Right kidney (tissue), 1 donor: ENCODE measurements at regions not wholly inside any gene's neighbourhood (a gene's known extent, or its start where the extent isn't known, plus 50 kb on each side); places are given as distances from the start of the nearest gene placed in this dataset.

ENCODE experiments used
- DNase-seq: peaks from one replicate; pipeline ENCODE4 v3.0.0-alpha.2; 2016

DNA sequence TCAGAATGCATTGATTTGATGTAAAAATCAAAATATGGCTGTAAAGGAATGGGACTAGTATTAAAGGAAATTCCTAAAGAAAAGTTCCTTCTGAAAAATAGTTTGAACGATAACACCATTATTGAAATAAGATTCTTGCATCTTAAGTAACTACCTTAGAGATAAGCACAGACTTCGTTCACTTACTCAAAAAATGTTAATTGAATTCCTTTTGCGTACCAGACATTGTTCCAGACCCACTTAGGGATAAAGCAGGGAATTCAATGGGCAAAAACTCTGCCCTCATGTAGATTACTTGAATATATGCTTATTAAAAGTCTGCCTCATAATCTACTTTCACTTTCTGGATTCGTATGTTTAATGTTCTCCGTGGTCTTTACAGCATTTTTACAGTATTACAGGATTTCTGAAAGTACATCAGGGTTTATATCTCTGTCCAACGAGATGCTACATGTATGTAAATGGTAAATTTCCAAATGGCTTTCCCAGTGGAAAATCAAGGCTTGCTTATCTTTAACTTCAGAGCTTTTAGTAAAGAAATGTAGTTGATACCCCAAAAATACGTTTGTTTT lies 213.7 kb downstream of the GXYLT1 start:
- DNase-seq = no peak

DNA sequence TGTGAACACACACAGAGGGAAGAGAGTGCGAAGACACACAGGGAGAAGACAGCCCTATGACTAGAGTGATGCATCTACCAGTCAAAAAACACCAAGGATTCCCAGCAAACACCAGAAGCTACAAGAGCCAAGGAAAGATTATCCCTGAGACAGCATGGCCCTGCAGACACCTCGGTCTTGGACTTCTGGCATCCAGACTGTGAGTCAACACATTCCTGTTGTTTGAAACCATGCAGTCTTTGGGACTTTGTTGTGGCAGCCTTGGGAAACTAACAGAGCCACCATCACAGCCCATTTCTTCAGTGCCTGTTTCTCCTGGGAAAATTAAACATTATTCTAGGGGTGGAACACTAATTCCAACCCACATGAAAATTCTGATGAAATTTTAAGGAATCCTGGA lies 220.6 kb downstream of the GXYLT1 start:
- no peak for DNase-seq

DNA sequence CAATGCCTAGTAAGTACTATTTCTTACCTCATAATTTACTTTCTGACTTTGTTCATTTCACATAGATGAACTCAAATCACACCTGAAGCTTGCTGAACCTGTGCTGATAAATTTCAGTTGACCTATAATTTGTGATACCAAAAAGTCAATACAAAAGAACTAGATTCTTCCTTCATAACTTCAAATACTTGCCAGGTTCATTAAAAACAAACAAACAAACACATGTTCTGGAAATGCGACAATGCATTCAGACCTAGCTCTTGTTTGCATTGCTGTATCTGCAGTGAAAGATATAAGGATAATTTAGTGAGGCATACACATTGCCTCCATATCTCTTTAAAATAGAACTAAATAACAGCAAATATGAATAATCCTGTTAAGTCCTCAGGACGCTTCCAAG lies 221.3 kb downstream of the GXYLT1 start:
- no peak for DNase-seq

DNA sequence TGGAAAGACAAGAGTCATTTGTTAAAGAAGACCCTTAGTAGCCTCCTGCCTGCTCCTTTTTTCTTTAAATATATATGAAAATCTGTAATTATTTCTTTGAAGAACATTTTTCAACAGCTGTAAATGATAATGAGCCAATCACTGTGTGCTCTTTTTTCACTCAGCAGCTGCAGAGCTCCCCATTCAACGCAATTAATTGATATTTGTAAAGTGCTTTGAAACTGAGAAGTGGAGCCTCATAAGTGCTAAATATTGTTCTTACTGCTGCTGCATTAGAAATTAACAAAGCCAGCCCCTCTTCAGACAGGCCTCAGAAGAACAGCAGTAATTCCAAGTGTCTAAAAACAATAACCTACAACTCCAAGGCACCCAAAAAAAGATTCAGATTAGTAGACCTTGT lies 224.3 kb downstream of the GXYLT1 start:
- DNase-seq = no peak

DNA sequence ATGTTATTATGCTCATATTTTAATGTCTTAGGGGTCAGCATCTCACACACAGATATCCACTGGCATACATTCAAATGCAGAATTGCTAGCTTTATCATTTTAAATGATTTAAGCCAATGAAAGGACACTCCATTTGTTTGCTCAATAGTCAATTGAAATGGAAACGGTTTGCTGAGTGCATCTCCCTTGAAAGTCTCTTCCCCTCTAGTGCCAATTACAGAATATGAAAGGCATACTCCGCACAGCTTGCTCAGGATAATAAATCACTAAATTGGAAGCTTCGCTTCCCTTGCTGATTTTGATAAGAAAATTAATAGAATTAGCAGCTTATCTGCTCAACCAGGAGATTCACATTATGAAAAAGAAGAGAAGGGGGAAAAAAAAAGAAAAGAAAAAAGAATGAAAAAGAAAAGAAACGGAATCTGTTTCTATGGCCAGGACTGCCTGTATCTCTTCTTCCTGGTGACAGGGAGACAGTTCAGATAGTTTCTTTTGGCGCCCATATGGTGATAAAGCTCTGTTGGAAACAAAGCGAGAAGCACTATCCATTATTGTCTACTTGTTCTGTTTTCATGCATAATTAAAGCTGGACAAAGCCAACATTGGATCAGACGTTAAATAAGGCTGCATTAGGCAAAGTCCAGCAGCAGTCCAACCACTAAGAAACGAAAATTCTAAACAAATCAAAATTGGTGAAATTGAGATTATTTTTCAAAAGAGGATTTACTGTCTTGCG lies 225.0 kb downstream of the GXYLT1 start:
- DNase-seq = no peak

DNA sequence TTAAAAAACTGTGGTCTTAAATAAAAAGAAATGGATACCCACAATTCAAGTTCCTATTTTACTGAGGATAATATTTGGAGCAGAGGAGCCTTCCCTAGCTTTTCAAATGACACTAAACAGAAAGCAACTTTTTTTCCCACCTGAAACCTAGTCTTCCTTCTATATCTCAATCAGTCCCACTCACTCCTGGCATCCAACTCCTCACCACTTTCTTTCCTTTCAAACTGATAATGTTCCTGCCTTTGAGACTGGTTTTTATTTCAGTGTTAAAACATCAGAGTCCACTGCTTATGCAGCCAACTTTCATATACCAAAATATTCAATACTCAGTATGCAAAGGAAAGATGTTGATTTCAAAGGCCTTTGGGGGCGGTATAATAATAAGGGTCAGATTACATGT lies 225.6 kb downstream of the GXYLT1 start:
- no peak for DNase-seq

DNA sequence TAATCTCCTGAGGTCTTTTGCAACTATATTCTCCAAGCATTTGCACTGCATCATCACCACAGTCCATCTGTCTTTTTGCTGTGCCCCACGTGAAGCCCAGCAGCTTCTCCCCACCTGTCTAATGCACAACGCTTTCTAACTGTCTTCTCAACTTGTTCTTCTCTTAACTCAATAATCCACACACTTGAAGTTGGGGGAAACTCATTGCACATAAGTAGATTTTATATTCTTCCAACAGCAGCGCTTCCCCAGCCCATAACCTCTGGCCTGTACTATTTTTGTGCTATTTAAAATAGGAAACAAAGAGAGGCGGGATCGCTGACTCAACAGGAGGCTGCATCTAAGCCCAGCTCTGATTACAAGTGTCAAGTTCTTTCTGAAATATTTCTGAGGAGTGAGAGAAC lies 226.7 kb downstream of the GXYLT1 start:
- no peak for DNase-seq

DNA sequence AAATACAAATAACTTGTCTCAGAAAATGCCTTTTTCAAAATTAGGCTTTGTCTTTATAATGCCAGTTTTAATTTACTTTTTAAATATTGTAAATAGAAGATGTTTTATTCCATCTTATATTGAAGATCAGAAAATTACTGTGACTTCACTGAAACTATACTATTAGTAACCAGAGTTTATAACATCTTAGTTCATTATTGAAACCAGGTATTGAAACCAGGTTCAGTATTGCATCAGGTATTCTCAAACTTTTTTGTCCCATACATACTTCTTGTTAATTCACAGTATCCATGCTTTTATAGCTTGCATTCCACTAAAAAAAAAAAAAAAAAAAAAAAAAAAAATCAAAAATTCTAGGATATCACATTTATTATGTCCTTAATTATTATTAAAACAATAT lies 227.5 kb downstream of the GXYLT1 start:
- no peak for DNase-seq

DNA sequence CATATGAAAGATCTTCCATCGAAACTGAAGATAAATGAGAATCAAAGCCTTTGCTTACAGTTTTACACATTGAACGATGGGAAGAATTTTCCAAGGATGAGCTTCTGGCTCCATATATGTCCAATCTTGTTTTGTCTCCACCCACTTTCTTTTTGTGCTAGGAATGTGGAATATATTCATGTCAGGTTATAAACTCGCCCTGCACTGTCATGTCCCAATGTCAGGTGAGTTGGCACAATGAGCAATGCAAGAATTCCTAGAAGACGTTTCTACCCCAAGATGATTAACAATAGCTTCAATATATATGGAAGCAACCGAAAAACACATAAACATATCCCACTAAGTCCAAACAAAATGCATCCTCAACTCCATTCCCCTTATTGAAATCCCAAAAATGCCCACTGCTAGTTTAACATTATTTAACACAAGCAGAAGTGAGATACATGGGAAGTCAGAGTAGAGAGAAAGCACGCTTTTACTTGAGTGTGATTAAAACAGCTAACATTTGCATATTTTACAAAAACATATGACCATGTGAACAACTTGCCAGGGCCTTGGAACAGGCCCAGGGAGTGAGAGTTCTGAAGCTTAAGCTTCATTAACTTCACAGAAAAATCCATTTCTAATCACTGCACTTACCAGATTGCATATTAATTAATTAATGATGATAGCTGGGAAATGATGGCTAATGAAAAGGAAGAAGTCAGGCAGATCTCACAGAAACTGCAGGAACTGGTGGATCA lies 233.9 kb downstream of the GXYLT1 start:
- DNase-seq = no peak

DNA sequence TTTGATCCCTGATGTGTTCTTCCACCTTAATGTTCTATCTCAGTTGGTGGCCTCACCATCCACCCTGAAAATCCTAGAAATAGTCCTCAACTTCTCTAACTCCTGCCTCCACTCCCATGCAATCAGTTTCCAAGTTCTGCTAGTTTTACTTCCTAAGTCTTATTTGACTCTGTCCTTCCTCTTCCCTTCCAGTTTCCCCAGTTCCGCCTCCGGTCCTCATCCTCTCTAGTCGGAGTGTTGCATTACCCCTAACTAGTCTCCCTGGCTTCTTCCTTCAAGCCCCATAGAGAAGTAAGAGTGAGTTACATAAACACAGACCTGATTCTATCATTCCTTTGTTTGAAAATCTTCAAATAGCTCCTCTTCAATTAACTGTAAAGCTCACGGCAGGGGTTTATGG lies 236.5 kb downstream of the GXYLT1 start:
- DNase-seq = no peak

DNA sequence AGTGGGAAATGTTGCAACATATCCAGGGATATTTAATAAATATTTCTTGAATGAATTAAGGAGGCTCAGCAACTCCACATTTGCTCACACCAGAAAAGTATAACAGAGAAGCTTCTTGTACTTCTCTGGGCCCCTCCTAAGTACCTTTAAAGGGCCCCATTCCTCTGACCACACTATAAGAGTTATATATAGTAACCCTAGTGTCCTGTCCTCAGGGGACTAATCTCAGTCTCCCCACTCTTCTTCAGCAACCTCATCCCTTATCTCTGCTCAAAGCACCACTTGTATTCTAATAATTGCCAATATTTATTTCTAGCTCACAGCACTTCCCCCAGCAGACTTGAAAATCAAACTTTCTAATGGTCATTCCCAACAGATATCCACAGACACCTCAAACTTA lies 237.1 kb downstream of the GXYLT1 start:
- DNase-seq = no peak

DNA sequence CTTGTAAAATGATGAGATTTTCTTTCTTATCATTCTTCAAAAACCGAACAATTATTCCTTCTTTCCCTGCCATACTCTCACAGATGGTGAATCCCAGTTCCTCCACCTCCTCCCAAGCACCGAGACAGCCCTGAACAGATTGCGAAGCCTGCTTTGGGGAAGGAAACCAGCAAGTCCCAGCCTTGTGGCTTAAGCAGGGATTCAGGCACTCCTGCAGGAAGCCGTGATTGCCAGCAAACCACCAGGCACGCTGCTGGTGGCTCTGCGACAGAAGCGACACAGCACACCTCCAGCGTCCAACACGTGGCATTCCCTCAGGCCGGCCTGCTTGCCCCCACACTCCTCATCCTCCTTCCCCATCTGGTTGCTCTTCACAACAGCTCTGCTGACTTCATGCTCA lies 237.7 kb downstream of the GXYLT1 start:
- DNase-seq = no peak

DNA sequence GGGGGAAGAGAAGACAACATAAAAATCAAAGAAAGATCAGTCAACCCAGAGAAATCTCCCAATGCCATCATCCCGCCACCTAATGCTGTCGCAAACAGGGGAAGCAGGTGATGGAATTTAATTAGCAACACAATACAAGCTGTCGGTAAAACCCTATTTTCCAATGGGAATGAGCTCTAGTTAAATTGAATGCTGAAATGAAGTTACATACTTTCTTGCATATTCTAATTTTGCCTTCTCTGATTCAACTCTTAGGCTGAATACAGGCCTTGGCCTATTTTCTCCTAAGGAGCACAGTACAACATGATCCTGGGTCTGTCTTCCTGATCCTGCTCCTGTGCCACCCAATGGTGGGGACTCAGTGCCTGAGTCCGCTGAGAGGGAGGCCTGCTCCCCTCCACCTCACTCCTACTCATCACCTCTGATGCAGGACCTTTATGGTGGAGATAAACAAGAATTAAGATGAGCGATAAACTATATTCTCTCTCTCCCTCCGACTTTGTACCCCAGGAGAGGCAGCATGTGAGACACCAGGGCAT lies 238.8 kb downstream of the GXYLT1 start:
- no peak for DNase-seq

DNA sequence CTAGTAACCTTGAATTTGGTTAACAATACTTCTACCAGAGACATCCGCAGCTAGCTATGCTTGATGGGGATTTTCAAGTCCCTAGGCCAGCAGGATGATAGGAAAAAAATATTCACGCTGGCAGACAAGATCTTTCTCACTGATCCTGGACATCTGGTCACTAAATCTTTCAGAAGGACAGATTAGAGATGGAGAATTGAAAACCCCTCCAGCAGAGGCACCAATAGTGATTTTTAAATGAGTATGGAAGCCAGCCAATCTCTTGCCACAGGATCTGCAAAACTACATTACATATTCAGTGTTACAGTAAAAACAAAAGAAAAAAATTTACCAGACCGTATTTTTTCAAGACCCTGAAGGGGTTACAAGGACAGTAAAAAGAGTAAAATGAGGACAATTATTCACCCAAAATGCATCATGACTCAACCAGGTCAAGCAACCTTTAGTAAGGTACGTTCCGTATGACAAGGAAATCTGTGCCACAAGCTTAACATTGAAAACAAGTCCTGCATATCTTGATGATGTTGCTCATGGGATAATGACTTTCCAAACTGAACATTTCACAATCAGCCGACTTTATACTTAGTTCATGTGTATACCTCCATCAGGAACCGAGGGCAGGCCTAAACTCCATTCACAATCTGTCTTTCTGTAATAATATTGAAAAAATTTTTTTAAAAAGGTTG lies 239.5 kb downstream of the GXYLT1 start:
- no peak for DNase-seq

DNA sequence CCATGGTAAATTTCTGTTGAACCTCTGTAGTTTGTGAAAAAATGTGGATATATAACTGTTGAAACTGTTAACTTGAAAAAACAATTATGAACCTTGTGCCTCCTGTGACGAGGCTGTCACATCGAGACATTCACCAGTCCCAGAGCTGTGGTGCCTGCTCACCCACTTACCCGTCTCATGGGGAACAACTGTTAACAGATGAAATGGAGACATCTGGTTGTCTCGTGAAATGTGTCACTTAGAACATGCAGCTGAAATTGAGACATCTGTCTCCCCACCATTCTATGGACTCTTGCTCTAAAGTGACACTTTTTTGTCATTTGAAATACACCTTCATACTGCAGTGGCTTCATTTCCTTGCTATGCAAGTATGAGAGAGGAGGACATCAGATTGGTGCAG lies 240.6 kb downstream of the GXYLT1 start:
- no peak for DNase-seq

DNA sequence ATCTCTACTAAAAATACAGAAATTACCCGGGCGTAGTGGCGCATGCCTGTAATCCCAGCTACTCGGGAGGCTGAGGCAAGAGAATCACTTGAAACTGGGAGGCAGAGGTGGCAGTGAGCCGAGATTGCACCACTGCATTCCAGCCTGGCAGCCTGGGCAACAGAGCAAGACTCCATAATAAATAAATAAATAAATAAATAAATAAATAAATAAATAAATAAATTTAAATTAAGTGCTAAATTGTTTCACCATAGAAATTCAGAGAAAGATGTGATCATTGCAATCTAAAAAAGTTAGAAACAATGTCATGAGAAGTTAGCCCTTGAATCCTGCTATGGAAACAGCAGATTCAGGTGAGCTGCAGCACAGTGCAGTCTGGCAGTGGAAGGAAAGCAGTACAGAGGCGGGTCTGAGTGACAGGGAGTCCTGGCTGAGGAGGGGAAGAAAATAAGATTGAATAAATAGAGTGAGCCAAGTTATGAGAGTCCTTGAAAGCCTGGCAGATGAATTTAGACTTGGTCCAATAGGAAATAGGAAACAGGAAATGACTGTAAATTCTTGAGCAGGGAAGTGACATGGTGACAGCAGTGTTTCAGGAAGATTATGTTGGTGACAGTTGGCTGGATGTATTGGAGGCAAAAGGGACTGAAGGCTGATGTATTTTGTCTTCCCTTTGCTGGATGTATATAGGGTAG lies 241.5 kb downstream of the GXYLT1 start:
- DNase-seq = no peak

DNA sequence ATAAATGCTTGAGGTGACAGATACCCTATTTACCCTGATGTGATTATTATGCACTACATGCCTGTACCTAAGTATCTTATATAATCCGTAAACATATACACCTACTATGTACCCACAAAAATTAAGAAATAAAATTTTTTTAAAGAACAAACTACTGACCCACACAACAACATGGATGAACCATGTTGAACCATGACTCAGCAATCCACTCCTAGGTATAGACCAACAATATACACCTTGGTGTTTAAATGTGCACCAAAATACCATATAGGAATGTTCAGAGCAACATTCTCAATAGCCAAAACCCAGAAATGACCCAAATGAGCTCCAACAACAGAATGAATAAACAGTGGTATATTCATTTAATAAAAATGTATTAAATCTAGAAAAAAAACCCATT lies 245.1 kb downstream of the GXYLT1 start:
- DNase-seq = no peak

DNA sequence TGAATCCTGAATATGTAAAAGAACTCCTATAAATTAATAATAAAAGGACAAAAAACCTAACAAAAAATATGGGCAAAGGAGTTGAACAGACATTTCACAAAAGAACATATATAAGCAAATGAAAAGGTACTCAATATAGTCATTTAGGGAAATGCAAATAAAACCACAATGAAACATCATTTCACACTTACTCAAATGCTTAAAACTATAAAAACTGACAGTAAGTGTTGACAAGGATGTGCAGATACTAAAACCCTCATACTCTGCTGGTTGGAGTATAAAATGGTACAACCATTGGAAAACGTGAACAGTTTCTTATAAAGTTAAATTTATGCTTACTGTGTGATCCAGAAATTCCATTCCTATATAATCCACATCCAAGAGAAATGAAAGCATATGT lies 247.1 kb downstream of the GXYLT1 start:
- no peak for DNase-seq

DNA sequence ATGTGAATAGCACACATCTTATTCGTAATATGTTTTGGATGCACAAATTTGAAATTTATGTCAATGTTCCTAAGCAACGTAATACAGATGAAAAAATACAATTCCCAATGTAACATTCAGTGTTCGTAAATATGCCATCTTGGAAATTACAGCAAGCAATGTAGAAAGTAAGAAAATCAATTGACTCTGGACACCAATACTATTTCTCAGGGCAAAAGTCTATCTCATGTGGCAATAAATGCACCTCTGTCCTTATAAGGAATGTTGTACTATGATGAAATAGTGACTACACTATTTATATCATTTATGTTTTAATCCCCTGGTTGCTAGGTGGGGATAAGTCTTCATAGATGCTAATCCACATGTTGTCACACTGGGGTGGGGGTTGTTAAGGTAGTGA lies 251.2 kb downstream of the GXYLT1 start:
- no peak for DNase-seq

DNA sequence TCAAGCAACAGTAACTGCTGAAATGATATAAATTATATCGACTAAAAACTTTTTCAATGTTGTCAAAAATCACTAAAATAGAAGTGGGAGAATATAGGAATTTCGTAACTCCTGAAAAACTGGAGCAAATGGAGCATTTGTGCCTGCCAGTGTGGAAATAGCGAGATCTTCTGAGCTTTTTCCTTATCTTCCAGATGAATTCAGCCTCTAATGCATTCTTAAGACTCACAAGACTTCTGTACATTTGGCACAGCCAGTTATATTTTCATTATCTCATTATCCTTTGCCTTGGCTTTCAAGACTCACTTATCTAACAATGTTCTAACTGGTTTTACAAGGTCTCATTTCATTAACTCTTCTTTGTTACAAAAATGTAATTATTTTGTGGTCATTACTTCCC lies 252.4 kb downstream of the GXYLT1 start:
- no peak for DNase-seq

DNA sequence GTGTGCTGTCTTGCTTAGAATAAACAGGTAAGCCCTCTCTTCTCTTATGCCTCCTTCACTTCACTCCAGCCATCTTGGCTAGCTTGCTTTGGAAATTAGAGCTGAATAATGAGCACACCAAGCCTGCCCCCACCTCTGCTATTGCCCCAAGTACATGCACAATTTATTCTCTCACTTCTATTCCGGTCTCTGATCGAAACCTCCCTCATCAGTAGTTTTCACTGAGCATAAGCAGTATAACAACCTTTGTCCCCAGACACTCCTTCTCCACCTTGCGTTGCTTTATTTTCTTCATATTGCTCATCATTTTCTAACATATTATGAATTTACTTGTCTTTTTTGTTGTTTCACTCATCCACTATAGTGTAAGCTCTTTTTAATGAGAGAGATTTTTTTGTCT lies 253.4 kb downstream of the GXYLT1 start:
- DNase-seq = no peak

DNA sequence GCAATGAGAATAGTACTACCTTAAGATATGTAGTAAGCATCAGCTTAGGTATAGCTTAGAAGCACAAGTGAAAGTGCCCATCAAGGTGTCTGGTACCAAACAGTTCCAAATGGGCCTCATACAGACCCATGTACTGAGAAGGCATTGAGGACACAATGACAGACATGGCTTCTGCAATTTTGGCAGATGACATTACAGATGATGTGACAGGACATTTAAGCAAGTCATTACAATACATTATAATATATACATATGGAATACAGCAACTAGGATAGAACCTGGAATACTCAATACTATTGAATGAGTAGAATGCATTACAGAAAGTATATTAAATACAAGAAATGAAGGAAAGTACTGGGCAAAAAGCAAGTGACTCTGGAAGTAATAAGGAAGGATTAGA lies 256.4 kb downstream of the GXYLT1 start:
- no peak for DNase-seq
